ENCODE measurements at regions not wholly inside any gene's neighbourhood (a gene's known extent, or its start where the extent isn't known, plus 50 kb on each side); places are given as distances from the start of the nearest gene placed in this dataset.
"Not testable (repeated sequence)": the region's sequence is repeated elsewhere in the genome, so short reads cannot be mapped to it uniquely, and the experiment has no call there.

DNA sequence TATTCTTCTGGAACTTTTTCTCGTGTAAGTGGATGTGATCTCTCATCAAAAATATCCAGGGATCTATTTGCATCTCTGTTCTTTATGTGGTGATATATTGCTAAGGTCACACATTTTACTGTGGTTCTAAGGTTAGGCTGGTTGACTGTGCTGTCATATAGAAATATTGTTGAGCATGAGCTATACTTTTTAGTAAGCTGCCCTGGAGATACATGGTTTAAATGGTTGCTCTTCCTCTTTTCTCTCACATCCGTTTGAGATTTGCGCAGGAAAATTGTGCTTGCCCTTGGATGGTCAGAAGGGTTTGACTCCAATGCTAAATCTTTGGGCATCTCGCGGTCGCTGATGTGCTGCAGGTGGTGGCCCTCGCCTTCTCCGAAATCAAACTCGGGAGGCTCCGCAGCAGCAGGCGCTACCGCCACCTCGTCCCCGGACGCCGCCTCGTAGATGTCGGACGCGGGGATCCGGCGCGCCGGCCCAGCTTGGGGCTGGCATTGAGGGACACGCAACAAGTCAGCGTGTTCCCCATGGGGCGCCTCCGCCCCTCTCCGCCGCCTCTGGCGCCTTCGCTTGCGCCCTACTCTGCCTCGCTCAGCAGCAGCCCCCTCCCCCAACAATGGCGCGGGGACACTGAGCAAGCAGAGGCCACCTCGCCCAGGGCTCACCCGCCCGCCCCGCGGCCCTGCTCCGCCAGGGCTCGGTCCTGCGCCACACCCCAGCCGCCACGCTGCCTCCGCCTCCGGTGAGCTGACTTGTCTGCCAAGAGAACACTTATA, 154.5 kb downstream of the MSN start:
- DNase-seq (ENCODE audit: low read depth): no peak

DNA sequence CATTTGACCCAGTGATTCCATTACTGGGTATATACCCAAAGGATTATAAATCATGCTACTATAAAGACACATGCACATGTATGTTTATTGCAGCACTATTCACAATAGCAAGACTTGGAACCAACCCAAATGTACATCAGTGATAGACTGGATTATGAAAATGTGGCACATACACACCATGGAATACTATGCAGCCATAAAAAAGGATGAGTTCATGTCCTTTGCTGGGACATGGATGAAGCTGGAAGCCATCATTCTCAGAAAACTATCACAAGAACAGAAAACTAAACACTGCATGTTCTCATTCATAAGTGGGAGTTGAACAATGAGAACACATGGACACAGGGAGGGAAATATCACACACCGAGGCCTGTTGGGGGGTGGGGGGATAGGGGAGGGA, 152.5 kb downstream of the MSN start:
- not testable (repeated sequence) for DNase-seq (ENCODE audit: low read depth)

DNA sequence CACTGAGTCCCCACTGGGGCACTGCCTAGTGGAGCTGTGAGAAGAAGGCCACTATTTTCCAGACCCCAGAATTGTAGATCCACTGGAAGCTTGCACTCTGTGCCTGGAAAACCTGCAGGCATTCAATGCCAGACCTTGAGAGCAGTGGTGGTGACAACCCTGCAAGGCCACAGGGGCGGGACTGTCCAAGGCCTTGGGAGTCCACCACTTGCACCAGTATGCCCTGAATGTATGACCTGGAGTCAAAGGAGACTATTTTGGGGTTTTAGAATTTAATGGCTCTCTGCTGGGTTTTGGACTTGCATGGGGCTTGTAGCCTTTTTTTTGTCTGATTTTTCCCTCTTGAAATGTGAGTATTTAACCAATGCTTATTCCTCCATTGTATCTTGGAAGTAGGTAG, 145.8 kb downstream of the MSN start:
- no peak for DNase-seq (ENCODE audit: low read depth)

DNA sequence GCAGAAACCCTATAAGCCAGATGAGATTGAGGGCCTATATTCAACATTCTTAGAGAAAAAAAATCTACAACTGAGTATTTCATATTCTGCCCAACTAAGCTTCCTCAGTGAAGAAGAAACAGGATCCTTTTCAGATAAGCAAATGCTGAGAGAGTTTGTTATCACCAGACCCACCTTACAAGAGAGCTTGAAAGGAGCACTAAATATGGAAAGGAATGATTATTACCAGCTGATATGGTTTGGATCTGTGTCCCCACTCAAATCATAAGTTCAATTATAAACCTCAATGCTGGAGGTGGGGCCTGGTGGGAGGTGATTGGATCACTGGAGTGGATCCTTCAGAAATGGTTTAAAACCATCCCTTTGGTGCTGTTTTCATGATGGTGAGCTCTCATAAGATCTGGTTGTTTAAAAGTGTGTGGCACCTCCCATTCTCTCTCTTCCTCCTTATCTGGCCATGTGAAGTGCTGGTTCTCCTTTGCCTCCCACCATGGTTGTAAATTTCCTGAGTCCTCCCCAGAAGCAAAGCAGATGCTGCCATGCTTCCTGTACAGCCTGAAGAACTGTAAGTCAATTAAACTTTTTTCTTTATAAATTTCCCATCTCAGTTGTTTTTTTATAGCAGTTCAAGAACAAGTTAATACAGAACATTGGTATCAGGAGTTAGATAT, 144.2 kb downstream of the MSN start:
- no peak for DNase-seq (ENCODE audit: low read depth)

All from iris pigment epithelial cell (primary cell).